ENCODE measurements at regions not wholly inside any gene's neighbourhood (a gene's known extent, or its start where the extent isn't known, plus 50 kb on each side); places are given as distances from the start of the nearest gene placed in this dataset.

- TF ChIP-seq EZH2 (IDR thresholded peaks at IDR 0.05; ENCODE audit: low read length, missing control alignments) (no peak), CTCF (conservative IDR thresholded peaks at IDR 0.05 in 1 of 2, IDR thresholded peaks at IDR 0.05 in 1 of 2; ENCODE audit: low read depth in 1 of 2, low read length in 2 of 2) (no peak)
Measured at GRCh38 chr5:56745864-56746263, 69.5 kb upstream of the MAP3K1 start.

Measured in fibroblast of lung (primary cell).